GM18951 (cell line): ENCODE measurements at regions not wholly inside any gene's neighbourhood (a gene's known extent, or its start where the extent isn't known, plus 50 kb on each side); places are given as distances from the start of the nearest gene placed in this dataset.
"Not testable (repeated sequence)": the region's sequence is repeated elsewhere in the genome, so short reads cannot be mapped to it uniquely, and the experiment has no call there.

ENCODE experiments used
- POLR2A ChIP-seq: IDR thresholded peaks from 4 replicates; pipeline ENCODE4 v1.6.1; 2011; ENCODE audit warnings: mild to moderate bottlenecking; ENCODE audit not compliant: insufficient read length, insufficient read depth; ENCODE audit errors: extremely low read depth
- in situ Hi-C: fragments of 300-500 bp; cut with MboI; formaldehyde crosslinking; loops from one replicate; pipeline ENCODE4 v1.12.0; 2022; ENCODE audit warnings: low sequenced_read_pairs, mixed read lengths, inconsistent platforms; ENCODE audit not compliant: unreplicated experiment

DNA sequence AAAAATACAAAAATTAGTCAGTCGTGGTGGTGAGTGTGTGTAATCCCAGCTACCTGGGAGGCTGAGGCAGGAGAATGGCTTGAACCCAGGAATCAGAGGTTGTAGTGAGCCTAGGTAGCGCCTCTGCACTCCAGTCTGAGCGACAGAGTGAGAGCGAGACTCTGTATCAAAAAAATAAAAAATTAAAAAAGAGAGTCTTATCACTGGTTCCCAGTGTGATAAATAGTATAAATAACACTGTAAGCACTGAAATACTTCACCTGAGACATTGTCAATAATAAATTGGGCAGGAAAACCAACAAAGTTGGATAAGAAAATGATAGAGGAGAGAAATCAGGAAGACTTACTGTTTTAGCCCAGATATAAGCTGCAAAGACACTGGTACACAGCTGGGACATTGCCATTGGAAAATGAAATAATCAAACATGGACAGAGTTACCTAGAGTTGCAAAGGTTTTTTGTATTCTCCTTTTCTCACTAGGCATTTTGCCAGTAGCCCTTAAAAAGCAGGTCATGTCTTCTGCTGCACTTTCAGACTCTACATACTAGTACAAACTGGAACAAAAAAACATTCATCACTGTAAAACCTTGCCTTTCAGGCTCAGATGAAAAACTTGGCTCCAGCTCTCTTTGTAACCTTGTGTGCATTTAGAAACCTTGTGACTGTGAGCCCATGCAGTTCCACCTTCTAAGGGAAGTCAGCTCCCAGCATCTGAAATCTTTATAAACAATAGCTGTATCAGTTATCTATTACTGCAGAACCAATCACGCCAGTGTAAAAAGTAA, 55.0 kb upstream of the PPP1R2C start:
- in situ Hi-C loops: no loop called here
- TF ChIP-seq POLR2A: no peak

DNA sequence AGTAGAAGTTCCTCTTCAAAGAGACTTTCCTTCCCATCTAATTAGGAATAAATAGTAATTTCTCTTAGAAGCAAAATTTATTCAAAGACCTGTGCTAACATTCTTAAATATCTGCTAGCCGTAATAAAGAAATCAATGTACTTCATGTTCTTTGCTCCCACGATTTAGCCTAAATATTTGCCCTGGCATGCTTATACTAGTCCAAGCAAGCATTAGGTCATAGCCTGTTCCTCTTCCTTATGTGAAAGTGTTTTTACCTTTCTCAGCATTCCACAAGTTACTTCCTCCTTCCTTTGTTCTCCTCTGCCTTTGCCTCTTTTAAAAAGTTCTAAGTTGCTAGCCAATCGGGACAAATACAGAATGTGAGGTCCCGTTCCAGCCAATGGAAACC, 55.6 kb upstream of the PPP1R2C start:
- in situ Hi-C loops: not testable (repeated sequence)

DNA sequence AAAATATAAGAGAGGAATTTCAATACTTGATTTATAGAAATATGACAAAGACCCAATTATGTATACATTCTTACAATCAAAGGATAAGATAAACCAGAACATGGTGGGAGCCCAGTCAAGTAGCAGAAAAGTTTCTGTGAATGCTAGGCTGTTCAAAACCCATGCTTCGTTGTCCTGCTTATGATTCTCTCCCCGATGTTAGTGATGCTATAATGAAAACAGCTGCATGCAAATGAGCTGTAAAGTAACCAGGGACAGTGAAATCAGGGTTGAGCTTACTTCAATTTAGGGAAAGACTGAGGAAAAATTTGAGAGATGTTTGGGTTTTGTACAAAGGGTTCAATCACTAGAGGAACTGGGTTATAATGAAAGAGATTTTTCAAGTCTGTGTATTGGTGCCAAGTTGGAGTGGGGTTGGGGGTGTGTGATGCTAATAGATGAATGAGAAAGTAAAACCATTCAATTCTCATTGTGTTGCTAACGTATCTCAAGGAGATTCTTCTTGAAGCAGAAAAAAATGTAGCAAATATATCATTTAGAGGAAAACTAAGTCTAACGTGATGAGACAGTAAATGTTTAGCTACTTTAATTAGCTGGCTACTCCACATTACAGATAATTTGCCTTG, 59.3 kb upstream of the PPP1R2C start:
- in situ Hi-C loops: no loop called here

DNA sequence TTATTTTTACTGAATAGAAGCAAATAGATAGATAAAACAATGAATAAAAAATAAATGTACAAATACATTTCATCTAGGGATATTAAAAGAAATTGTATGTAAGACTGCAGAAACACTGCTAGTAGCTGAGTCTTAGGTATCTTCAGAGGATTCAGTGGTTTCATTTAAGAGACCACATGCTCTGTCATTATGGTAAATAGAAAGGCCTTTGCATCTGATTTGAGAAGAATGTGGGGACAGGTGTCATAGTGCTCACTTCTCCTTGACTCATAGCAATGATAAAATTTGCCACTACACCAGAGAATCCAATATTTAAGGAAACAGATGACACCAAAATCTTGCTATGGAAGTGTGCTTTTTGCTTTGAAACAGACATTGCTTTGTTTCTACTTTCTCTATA, 59.8 kb upstream of the PPP1R2C start:
- in situ Hi-C loops: no loop called here
- no peak for TF ChIP-seq POLR2A

More for the DNA sequence above, 59.3 kb upstream of the PPP1R2C start:
- TF ChIP-seq POLR2A: no peak

DNA sequence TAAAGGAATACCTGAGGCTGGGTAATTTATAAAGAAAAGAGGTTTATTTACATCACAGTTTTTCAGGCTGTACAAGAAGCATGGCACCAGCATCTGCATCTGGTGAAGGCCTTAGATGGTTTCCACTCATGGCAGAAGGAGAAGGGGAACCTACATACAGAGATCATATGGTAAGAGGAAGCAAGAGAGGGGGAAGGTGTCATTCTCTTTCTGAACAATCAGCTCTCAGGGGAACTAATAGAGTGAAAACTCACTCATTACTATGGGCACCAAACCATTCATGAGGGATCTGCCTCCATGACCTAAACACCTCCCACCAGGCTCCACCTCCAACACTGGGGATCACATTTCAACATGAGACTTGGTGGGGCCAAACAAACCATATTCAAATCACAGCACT, 61.7 kb upstream of the PPP1R2C start:
- TF ChIP-seq POLR2A: no peak
- in situ Hi-C loops: no loop called here

DNA sequence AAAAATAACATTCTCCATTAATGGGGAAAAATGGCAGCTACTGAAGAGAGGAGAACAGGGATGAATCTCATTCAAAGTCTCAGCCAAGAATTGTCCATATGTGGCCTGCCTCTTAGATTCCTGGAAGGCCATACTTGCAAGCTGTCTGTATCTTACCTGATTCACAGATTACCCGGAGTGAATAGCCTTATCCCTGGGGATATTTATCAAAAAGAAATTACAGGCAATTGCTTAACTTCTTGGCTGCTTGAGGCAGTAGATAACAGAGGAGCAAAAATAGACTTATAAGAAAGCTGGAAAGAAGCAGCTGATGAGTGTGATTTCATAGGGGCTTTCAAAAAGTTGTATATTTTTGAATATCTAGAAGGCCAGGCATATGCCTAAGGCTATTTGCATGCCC, 68.8 kb upstream of the PPP1R2C start:
- in situ Hi-C loops: no loop called here
- no peak for TF ChIP-seq POLR2A

DNA sequence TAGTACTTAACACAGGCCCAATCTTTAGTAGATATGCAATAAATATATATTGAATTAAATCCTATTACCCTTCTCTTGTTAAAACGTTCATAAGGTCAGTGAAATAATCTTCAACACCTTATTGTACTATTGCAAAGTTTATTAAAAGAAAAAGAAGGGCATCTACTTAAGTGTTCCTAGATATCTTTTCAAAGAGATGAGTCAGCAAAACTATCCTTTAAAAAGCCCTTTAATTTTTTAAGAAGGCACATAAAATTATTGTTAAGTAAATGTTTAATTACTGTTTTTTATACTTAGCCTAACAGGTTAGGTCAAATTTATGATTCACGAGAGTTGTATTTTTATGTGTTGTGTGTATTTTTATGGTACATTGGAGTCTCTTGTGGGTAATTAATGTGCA, 77.3 kb upstream of the PPP1R2C start:
- in situ Hi-C loops: no loop called here
- TF ChIP-seq POLR2A: no peak

DNA sequence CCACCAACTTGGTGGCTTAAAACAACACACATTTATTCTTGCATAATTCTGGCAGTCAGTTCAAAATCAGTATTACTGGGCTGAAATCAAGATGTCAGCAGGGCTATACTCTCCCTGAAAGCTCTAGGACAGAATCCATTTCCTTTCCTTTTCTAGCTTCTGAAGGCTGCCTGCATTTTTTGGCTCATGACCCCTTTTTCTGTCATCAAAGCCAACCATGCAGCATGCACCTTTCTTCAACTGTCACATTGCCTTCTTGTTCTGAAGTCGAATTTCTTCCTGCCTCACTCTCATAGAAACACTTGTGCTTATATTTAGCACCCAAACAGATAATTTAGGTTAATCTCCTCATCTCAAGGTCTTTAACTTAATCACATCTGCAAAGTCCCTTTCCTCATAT, 79.8 kb upstream of the PPP1R2C start:
- TF ChIP-seq POLR2A: no peak
- in situ Hi-C loops: no loop called here

DNA sequence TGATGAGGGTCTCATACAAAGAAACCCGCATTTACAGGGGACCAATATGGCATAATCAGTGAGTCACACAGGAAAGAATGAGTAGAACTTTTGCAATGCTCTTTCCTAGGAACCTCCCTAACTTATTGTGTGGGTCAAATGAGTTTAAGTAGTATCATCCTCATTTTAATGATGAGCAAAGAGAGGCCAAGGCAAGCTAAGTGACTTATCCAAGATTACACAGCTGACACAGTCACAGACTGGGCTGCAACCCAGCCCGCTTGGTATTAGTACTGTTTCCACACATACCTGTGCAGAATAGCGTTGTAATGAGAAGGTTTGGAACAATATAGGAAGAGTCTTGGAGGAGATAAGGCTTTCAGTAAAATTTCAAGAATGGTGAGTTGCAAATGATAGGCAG, 91.0 kb upstream of the PPP1R2C start:
- in situ Hi-C loops: no loop called here
- TF ChIP-seq POLR2A: no peak

DNA sequence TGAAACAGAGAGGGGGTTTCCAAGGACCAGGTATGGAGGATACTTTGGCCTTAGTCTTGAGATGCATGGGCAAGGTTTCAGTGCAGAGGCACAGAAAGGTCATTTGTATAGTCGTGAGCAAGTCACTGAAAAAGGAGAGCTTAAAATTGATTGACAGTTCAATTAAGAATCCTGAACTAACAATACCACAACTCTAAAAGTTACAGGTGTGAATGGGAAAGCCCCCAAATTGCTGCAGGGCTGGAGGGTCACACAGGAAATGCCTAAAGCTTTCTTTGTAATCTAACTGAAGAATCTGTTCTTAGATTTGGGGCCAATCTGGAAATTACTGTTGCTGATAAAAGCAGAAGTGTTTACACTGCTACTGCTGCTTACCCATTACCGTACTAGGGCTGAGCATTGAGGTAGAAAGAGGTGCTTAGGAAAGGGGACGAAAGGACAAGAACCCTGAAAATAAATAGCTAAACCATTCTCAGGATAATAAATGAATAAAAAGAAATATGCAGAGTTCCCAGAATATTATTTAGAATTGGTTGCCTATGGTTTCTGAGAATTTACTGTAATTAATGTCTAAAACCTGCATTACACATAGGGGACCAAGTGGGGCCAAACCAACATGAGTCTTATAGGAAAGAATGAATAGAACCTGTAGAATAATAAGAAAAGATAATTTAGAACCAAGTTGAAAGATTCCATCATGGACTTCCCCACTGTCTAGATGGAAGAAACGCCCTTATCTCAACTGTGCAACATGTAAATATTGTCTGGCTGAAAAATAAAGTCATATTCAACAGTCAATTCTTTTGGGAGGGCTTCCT, 91.9 kb upstream of the PPP1R2C start:
- TF ChIP-seq POLR2A: no peak
- in situ Hi-C loops: no loop called here

DNA sequence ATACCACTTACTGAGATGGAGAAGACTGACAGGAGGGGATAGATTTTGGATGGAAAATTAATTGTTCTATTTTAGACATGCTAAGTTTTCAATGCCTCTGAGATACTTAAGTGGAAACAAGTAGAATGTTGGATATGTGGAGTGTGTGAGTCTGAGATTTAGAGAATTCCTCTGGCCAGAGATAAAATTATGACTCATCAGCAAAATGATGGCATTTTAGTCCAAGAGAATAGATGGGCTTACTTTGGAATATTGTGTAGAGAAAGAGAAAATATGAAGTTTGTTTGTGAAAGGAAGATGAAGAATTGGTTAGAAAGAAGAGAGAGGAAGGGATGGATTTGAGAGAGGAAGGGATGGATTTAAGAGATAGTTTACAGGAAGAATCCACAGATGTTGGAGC, 108.6 kb upstream of the PPP1R2C start:
- in situ Hi-C loops: no loop called here
- TF ChIP-seq POLR2A: no peak

DNA sequence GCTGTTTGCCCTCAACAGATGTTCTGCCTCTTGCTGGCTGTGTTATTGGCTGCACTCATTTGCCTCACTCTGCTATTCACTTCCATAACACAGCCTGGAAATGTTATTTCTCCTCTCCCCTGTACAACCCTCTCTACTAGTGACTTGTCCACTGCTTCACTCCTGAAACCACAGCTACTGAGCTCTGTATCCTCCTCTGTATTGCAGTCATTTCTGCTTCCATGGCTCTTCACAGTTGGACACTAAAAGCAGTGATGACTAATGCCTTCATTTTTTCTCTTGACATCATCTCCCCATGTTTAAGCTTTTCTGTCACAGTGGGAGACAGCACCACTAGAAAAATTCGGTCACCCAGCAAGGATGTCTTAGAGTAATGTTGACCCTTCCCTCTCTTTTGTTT, 123.0 kb upstream of the PPP1R2C start:
- in situ Hi-C loops: no loop called here
- no peak for TF ChIP-seq POLR2A

DNA sequence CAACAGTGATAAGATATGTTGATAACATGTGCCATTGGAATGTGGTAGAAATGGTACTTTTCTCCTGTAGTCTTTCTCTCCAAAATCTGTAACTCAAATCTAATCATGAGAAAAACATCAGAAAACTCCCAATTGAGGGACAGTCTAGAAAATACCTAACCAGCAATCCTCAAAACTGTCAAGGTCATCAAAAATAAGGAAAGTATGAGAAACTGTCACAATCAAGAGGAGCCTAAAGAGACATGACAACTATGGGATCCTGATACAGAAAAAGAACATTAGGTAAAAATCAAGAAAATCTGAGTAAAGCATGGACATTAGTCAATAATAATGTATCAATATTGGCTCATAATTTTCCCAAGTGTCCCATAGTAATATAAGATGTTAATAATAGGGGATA, 124.5 kb upstream of the PPP1R2C start:
- in situ Hi-C loops: no loop called here
- TF ChIP-seq POLR2A: no peak

DNA sequence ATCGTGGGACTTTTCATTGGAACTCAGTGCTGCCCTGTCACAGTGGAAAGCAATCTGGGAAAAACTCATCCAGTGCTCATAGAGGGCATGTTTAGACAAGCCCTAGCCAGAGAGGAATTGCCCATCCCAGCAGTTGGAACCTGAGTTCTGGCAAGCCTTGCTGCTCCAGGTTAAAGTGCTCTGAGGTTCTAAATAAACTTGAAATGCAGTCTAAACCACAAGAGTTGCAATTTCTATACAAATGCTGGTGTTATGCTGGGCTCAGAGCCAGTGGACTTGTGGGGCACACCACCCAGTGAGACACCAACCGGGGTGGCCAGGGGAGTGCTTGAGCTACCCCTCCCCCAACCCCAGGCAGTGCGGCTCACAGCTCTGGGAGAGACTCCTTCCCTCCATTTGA, 142.8 kb upstream of the PPP1R2C start:
- in situ Hi-C loops: no loop called here
- no peak for TF ChIP-seq POLR2A
